ELR (cell line): ENCODE measurements at regions not wholly inside any gene's neighbourhood (a gene's known extent, or its start where the extent isn't known, plus 50 kb on each side); places are given as distances from the start of the nearest gene placed in this dataset.

Source experiments
- DNase-seq: peaks from one replicate; pipeline ENCODE4 v3.0.0-alpha.2; 2015; ENCODE audit warnings: low read depth

- DNase-seq, result no peak
These were observed 144.9 kb downstream of the ZNF326 start for GRCh38 chr1:90139837-90140236.

DNA sequence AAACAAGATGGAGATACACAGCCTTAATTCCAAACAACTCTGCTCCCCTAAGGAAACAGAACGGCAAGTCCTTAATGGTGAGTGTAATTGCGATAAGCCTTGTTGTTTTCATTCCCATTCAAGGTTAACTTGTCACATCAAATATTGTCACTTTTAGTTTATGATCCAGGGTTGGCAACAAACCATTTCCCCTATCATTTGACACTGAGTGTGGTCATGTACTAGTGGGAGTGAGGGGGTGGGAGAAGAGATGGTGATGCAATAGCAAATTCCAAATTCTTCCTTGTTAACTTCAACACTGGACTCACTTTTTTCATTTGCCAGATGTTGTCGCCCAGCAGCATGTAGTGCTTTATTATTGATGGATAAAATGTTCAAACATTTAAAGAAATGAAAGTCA, 140.4 kb downstream of the ZNF326 start:
- DNase-seq, result no peak

DNA sequence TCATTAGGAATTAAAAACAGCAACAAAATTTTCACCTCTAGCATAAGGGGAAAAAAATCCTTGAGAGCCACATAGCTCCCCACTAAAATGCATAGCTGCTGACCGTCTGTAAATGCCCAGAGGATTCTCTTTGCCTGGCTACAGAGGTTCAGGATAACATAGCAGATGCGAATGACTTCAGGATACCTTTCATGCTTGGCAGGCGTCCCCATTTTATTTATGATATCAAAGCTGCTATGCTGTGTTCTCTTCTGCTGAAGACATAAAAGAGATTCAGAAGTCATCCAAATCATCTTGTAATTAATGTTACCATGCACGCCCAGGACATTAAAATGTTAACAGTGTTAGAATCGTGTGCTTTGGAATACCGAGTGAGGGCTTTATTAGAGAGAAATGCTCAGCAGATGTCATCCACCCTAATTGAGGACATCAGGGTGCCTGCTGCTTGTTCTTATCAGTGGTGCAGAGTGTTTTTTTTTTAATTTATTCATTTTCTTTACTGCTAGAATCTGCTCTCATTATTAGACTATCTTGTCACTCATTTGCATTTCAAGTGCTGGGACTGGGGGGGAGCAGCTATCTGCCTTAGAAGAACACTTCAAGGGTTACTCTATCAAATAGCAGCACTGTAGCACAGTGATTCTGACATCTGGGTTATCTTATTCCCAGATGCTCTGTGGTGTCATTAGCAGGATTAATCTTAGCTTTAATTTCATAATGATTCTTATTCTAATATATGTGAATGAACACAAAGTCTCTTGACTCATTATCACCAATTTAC, 139.5 kb downstream of the ZNF326 start:
- DNase-seq, result no peak

DNA sequence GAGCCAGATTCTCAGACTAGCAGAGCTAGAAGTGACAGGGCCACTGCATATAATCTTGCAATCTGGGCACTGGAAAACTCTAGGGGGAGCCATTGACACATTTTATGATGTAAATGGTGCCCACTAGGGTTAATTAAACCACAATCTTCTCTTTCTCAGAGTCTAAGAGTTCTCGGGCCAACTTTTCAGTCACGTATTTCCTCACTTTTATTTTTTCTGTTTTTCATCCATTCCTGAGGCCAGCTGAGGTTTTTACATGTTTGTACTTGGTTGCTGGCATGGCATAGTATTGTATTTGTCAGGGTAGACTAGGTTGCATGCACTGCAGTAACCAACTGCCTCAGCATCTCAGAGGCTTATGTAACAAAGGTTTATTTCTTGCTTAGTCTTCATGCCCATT, 138.2 kb downstream of the ZNF326 start:
- peak; percentile 63 for DNase-seq

DNA sequence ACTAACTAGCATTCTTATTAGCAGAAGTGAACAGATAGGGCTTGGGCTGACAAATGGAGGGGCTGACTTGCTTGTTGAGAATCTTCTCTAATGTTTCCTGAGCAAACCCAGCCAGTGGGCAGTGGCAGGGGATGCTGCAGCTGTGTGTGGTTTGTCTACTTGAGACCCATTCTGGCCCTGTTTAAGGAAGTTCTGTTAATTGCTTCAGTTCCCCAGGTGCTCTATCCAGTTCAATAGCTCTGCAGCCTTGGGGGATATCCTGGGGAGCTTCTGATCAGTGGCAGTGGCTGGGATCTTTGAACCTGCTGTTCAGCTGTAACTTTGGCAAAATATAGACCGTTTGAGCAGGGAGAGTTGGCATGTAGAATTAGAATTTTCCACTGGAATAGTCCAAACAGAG, 137.4 kb downstream of the ZNF326 start:
- no peak for DNase-seq

DNA sequence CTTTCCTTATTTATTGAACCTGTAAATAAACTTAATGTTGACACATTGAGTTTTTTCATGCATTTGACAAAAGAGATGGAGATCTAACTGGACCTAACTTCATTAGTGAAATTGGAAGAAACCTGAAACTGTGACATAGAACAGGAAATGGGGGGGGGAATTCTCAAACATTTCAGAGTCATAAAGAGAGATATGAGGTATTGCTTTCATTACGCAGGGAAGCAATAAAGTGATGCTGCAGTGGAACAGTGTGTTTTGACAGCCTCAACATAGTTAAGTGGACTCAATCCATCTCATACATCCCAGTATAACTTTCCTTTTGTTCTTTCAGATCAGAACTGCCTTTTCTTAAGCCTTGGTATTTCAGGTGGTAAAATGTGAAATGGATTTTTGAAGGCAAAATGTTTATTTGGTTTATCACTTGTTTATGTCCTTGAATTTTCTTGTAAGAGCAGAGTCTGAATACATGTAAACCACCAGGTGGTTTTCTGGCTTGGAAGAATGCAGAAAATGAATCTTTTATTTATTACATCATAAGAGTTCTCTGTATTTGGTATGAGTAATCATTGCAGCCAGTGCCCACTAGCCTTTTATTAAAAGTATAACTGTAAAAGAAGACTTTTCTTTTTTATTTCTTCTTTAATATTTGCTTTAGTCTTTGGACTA, 132.5 kb downstream of the ZNF326 start:
- DNase-seq, result no peak

DNA sequence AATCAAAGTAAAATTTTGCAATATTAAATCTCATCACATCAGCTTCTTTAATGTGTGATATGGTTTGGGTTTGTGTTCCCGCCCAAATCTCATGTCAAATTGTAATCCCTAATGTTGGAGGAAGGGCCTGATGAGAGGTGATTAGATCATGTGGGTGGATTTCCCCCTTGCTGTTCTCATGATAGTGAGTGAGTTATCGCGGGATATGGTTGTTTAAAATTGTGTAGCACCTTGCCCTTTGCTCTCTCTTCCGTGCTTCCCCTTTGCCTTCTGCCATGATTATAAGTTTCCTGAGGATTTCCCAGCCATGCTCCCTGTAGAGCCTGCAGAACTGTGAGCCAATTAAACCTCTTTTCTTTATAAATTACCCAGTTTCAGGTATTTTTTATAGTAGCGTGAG, 131.9 kb downstream of the ZNF326 start:
- DNase-seq, result no peak

- DNase-seq, result no peak
These were observed 127.9 kb downstream of the ZNF326 start for GRCh38 chr1:90122654-90123340.

- peak; percentile 66 for DNase-seq
These were observed 119.7 kb downstream of the ZNF326 start for GRCh38 chr1:90114521-90115141.

DNA sequence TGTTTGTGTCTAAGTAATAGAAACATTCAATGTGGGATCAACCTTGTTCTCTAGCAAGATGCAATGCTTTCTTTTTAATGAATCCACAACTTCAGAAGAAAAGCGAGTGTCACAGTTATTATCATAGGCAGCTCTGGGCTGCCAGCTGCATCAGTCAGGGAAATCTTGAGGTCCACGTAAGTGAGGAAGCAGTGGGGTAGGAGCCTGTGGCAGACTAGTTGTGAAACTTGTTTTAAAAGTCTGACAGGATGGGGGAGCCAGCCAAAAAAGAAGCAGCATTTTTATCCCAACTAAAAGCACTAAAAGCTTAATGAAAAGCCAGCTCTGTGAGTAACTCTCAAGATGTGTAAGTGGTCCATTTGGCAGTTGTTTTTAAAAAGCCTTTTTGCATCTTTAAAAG, 113.1 kb downstream of the ZNF326 start:
- DNase-seq, result no peak

GRCh38 chr1:90106311-90106710, 111.4 kb downstream of the ZNF326 start:
- DNase-seq, result no peak

- no peak for DNase-seq
These were observed 110.1 kb downstream of the ZNF326 start for GRCh38 chr1:90104941-90105538.

GRCh38 chr1:90100566-90100965, 105.7 kb downstream of the ZNF326 start:
- DNase-seq, result no peak

DNA sequence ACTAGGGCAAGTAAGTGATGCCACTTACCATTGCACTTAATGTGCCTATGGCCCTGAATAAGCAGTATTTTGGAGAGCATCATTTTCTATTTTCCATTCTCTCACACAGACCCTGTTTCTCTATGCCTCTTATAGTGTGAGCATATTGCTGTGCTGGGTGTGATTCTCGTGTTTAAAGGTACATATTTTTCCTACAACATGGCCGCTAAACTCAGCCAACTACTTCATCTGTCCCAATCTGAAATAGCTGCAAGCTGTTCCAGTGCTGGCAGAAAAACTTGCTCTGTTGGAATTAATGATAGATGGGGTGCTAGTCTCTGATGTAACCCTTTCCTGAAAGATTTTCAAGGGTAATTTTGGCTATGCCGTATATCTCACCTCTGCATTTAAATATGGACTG, 97.5 kb downstream of the ZNF326 start:
- no peak for DNase-seq
